H1 (cell line): ENCODE measurements at regions not wholly inside any gene's neighbourhood (a gene's known extent, or its start where the extent isn't known, plus 50 kb on each side); places are given as distances from the start of the nearest gene placed in this dataset.

Experiments
- ASH2L ChIP-seq: fragments of 200-600, 300-600 bp; sonication (generic); IDR thresholded peaks from one replicate; pipeline ENCODE4 v1.7.1; 2017; ENCODE audit warnings: low read length
- CTCF ChIP-seq, 3 experiments: IDR thresholded peaks; 1 replicate in 2 of 3; 2 replicates in 1 of 3; pipeline versions ENCODE4 v1.5.1 to v1.6.1; 2011; ENCODE audit warnings: low read length in 3 of 3, mild to moderate bottlenecking in 3 of 3, inconsistent platforms in 2 of 3, low read depth in 1 of 3, moderate library complexity in 1 of 3; ENCODE audit not compliant: insufficient read depth in 1 of 3; ENCODE audit errors: control extremely low read depth in 1 of 3
- KDM1A ChIP-seq: fragments of 200-600, 300-600 bp; sonication (generic); IDR thresholded peaks from 2 replicates; pipeline ENCODE4 v1.7.1; 2016; ENCODE audit warnings: mild to moderate bottlenecking, low read length, borderline replicate concordance
- POLR2A ChIP-seq, 2 experiments: IDR thresholded peaks; 1 replicate in 1 of 2; 2 replicates in 1 of 2; pipeline ENCODE4 v1.6.1; 2011; ENCODE audit warnings: low read depth in 2 of 2, low read length in 2 of 2, mild to moderate bottlenecking in 2 of 2; ENCODE audit errors: control extremely low read depth in 1 of 2
- RFX5 ChIP-seq: IDR thresholded peaks from 2 replicates; pipeline ENCODE4 v1.6.1; 2011; ENCODE audit warnings: low read depth, low read length, improper control_type of control experiment, borderline replicate concordance
- SIN3A ChIP-seq, 2 experiments: IDR thresholded peaks in 1 of 2; conservative IDR thresholded peaks in 1 of 2; 2 replicates each; pipeline ENCODE4 v1.6.1; 2011 to 2012; ENCODE audit warnings: low read length in 2 of 2, improper control_type of control experiment in 1 of 2, low read depth in 1 of 2, mild to moderate bottlenecking in 1 of 2
- SIX5 ChIP-seq: IDR thresholded peaks from 2 replicates; pipeline ENCODE4 v1.6.1; 2011; ENCODE audit warnings: mild to moderate bottlenecking, low read depth, low read length
- SP1 ChIP-seq: IDR thresholded peaks from 2 replicates; pipeline ENCODE4 v1.6.1; 2011; ENCODE audit warnings: low read depth, low read length
- SRF ChIP-seq: IDR thresholded peaks from 2 replicates; pipeline ENCODE4 v1.6.1; 2011; ENCODE audit warnings: mild to moderate bottlenecking, low read depth, low read length, moderate library complexity
- SUZ12 ChIP-seq: fragments of 200-600 bp; sonication (generic); IDR thresholded peaks from 2 replicates; pipeline ENCODE4 v1.6.1; 2012; ENCODE audit warnings: mild to moderate bottlenecking, inconsistent platforms, low read length, moderate library complexity, mixed read lengths

DNA sequence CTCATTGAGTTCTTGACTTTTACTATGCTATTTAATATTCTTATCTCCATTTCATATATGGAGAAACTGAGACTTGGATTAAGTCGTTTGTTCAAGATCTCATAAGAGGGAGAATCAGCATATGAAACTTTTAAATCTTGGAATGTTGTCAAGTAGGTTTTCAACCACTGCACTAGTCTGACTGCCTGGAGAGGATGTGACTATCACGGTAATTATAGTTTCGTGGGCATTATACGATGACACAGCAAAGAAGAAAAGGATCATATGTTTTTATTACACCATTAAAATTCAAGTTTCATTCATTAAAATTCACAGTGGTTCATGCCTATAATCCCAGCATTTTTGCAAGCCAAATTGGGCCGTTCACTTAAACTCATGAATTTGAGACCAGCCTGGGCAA is 555.2 kb downstream of the SLITRK1 start:
- TF ChIP-seq SIX5 = no peak
- TF ChIP-seq SIN3A (conservative IDR thresholded peaks at IDR 0.05 in 1 of 2, IDR thresholded peaks at IDR 0.05 in 1 of 2; ENCODE audit: low read depth in 1 of 2, low read length in 2 of 2) = no peak
- TF ChIP-seq POLR2A (IDR thresholded peaks at IDR 0.05; ENCODE audit: control extremely low read depth in 1 of 2, low read depth in 2 of 2, low read length in 2 of 2) = no peak
- no peak for TF ChIP-seq CTCF (IDR thresholded peaks at IDR 0.05; ENCODE audit: control extremely low read depth in 1 of 3, insufficient read depth in 1 of 3, low read depth in 1 of 3, low read length in 3 of 3)
- no peak for TF ChIP-seq RFX5
- no peak for TF ChIP-seq SP1
- TF ChIP-seq ASH2L = no peak
- no peak for TF ChIP-seq KDM1A
- TF ChIP-seq SRF = no peak
- TF ChIP-seq SUZ12 = no peak
